GM13977 (cell line): ENCODE measurements at regions not wholly inside any gene's neighbourhood (a gene's known extent, or its start where the extent isn't known, plus 50 kb on each side); places are given as distances from the start of the nearest gene placed in this dataset.

Experiments used
- DNase-seq: peaks from one replicate; pipeline ENCODE4 v3.0.0; 2012; ENCODE audit warnings: low spot score
- CTCF ChIP-seq: IDR thresholded peaks from 2 replicates; pipeline ENCODE4 v1.5.1; 2012; ENCODE audit warnings: mild to moderate bottlenecking, control low read depth; ENCODE audit not compliant: insufficient read depth; ENCODE audit errors: extremely low read depth, missing control alignments
- in situ Hi-C: fragments of 300-500 bp; cut with MboI; formaldehyde crosslinking; loops from one replicate; pipeline ENCODE4 v1.12.0; 2022; ENCODE audit warnings: low sequenced_read_pairs, low pct_unique_long_range_greater_than_20kb, mixed read lengths, inconsistent platforms; ENCODE audit not compliant: unreplicated experiment

GRCh38 chr2:41004700-41005099 is 552.8 kb upstream of the SLC8A1 start:
- no peak for TF ChIP-seq CTCF
- DNase-seq: no peak
- in situ Hi-C loops: no loop called here

GRCh38 chr2:41020358-41020757 is 568.5 kb upstream of the SLC8A1 start:
- no peak for TF ChIP-seq CTCF
- no peak for DNase-seq
- in situ Hi-C loops: no loop called here

- in situ Hi-C loops: no loop called here
- no peak for DNase-seq
- no peak for TF ChIP-seq CTCF
Observed at GRCh38 chr2:41024816-41025215, 572.9 kb upstream of the SLC8A1 start.

- no peak for TF ChIP-seq CTCF
- in situ Hi-C loops: no loop called here
- DNase-seq: no peak
Observed at GRCh38 chr2:41026613-41027012, 574.7 kb upstream of the SLC8A1 start.

- DNase-seq: no peak
- TF ChIP-seq CTCF: no peak
- in situ Hi-C loops: no loop called here
Observed at GRCh38 chr2:41027095-41027494, 575.2 kb upstream of the SLC8A1 start.

GRCh38 chr2:41031282-41031681 is 579.4 kb upstream of the SLC8A1 start:
- no peak for TF ChIP-seq CTCF
- in situ Hi-C loops: no loop called here
- no peak for DNase-seq

- in situ Hi-C loops: no loop called here
- no peak for TF ChIP-seq CTCF
- no peak for DNase-seq
Observed at GRCh38 chr2:41032715-41033114, 580.8 kb upstream of the SLC8A1 start.
